Fibroblast of pulmonary artery (primary cell): ENCODE measurements at regions not wholly inside any gene's neighbourhood (a gene's known extent, or its start where the extent isn't known, plus 50 kb on each side); places are given as distances from the start of the nearest gene placed in this dataset.

Experiments used
- DNase-seq: peaks from one replicate; pipeline ENCODE4 v3.0.0-alpha.2; 2010; ENCODE audit warnings: low read depth
- H3K4me3 ChIP-seq: replicated peaks from 2 replicates; pipeline ENCODE4 v1.5.1; 2011; ENCODE audit warnings: low read depth, mild to moderate bottlenecking, control low read depth, low read length, moderate library complexity
- CTCF ChIP-seq: IDR thresholded peaks from 2 replicates; pipeline ENCODE4 v1.5.1; 2011; ENCODE audit warnings: mild to moderate bottlenecking, control low read depth, low read length, inconsistent platforms; ENCODE audit errors: missing control alignments

- DNase-seq, result peak; percentile 92
- no peak for TF ChIP-seq CTCF
- H3K4me3 ChIP-seq, result no peak overlapping the region
Observed at GRCh38 chr7:22578007-22578733, 78.2 kb upstream of the STEAP1B start.

DNA sequence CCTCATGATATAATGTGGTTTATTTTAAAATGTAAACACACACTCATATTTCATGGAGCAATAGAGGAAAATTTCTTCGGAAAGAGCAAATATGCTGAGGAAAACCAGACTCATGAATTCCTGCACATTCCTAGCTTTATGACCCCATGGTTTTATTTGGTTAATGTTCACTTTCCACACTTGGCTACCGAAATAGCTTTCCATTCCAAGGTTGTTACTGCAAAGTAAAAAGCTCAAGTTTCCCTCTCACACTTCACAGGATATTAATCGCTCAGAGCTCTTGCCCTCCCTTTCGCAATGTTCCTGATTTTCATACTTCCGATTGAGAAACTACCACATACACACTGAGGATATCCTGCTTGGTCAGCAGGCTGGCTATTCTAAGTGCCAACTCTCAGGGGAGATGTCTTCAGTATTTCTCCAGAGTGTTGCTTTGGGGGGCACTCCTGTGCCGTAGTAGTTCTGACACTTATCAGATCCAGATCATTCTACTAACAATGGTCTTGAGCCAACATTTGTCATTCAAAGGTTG is 77.5 kb upstream of the STEAP1B start:
- no peak overlapping the region for H3K4me3 ChIP-seq
- TF ChIP-seq CTCF, result no peak
- DNase-seq, result peak; percentile 99

DNA sequence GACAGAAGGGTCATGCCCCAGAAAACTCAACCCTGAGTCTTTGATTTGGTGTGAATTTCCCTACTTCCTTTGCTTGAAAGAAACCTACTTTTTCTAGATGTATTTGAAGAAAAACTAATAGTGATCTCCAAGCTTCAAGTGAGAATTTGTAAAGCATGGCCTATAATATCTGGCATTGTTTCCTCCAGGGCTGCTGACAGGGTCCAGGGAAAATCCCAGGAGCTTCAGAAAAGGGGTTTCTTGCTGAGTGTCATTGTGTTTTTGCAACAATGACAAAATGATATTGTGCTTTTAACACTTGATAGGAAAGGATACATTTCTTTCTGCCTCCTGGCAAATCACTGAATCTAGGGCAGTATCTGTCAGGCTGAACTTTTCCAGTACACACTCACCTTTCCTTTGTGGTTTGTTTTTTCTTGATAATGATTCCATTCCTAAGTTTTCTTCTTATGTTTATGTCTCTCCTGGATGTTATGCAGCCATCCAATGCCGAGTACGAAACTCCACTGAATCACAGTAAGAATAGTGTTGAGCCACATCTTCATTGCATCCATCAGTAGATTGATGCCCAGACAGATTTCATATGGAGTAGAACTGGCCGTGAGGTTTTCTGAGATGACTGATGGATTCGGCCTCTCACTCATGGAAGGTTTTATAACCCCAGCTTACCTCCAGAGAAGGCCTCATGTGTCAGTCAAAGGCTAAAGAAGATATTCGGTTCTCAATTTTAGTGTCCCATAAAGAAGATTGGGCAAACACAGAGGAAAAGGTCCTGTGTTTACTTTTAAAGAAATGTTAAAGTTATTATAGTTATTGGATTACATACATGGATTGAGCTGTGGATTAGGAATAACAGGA is 76.9 kb upstream of the STEAP1B start:
- no peak for DNase-seq
- TF ChIP-seq CTCF, result no peak
- no peak overlapping the region for H3K4me3 ChIP-seq

- no peak overlapping the region for H3K4me3 ChIP-seq
- no peak for TF ChIP-seq CTCF
- no peak for DNase-seq
Observed at GRCh38 chr7:22574754-22575520, 74.9 kb upstream of the STEAP1B start.

DNA sequence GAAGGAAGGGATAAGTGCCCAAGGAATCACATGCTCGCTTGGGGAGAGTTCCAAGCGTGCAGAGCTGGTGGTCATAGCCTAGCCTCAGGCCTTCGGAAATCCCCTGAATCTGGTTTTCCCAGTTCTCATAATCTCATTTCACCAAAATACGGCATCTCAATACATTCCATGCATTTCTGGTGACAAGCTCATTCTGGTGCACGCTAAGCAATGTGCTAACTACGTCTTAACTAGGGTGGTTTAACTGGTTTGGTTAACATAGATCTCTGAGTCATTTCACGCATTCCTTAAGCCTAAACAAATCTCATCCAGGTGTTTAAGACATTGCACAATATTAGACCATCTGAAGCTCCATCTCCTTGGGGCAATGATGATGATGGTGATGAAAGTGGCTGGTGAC is 72.9 kb upstream of the STEAP1B start:
- no peak for TF ChIP-seq CTCF
- DNase-seq, result no peak
- no peak overlapping the region for H3K4me3 ChIP-seq

- no peak for DNase-seq
- no peak overlapping the region for H3K4me3 ChIP-seq
- TF ChIP-seq CTCF, result no peak
Observed at GRCh38 chr7:22572292-22572691, 72.3 kb upstream of the STEAP1B start.
